Esophagus muscularis mucosa (tissue), 4 donors: ENCODE measurements at regions not wholly inside any gene's neighbourhood (a gene's known extent, or its start where the extent isn't known, plus 50 kb on each side); places are given as distances from the start of the nearest gene placed in this dataset.

Experiments used
- DNase-seq: peaks from one replicate; pipeline ENCODE4 v3.0.0-alpha.2; 2017; ENCODE audit errors: extremely low spot score
- H3K27ac ChIP-seq, 4 donors: fragments of 200-600 bp; sonication (generic); replicated peaks in 1 of 4; 1 replicate in 3 of 4; 2 replicates in 1 of 4; pipeline ENCODE4 v1.5.1; 2016 to 2019; ENCODE audit warnings: mild to moderate bottlenecking in 1 of 4
- H3K27me3 ChIP-seq, 4 donors: fragments of 200-600 bp; sonication (generic); one replicate each; pipeline versions ENCODE4 v1.5.1 to v1.6.0; 2016 to 2019
- H3K36me3 ChIP-seq, 4 donors: fragments of 200-600 bp; sonication (generic); one replicate each; pipeline ENCODE4 v1.5.1; 2016 to 2019
- H3K4me1 ChIP-seq, 4 donors: fragments of 200-600 bp; sonication (generic); one replicate each; pipeline ENCODE4 v1.5.1; 2016 to 2019
- H3K4me3 ChIP-seq, 4 donors: fragments of 200-600 bp; sonication (generic); 1 replicate in 2 of 4; 2 replicates in 2 of 4; pipeline ENCODE4 v1.5.1; 2016 to 2019; ENCODE audit warnings: mild to moderate bottlenecking in 4 of 4, moderate library complexity in 1 of 4
- H3K9me3 ChIP-seq, 4 donors: fragments of 200-600 bp; sonication (generic); 1 replicate in 3 of 4; 2 replicates in 1 of 4; pipeline ENCODE4 v1.5.1; 2016 to 2019
- CTCF ChIP-seq, 3 experiments: fragments of 200-600 bp in 2 of 3; fragments of 450-650 bp in 1 of 3; sonication (generic) in 2 of 3; IDR thresholded peaks; one replicate each; pipeline ENCODE4 v1.5.1; 2017 to 2019; ENCODE audit warnings: antibody characterized with exemption in 3 of 3, mild to moderate bottlenecking in 2 of 3, moderate library complexity in 1 of 3
- EP300 ChIP-seq: sonication (generic); formaldehyde crosslinking; IDR thresholded peaks from one replicate; pipeline ENCODE4 v1.6.1; 2017; ENCODE audit warnings: antibody characterized with exemption
- POLR2A ChIP-seq: fragments of 450-650 bp; IDR thresholded peaks from one replicate; pipeline ENCODE4 v1.6.1; 2017; ENCODE audit warnings: antibody characterized with exemption, moderate library complexity, mild to moderate bottlenecking, low read depth
- POLR2AphosphoS5 ChIP-seq, 2 donors: sonication (generic); formaldehyde crosslinking; IDR thresholded peaks; one replicate each; pipeline ENCODE4 v1.6.1; 2017; ENCODE audit warnings: antibody characterized with exemption in 2 of 2
- WGBS: methylation state at CpG from one replicate; pipeline ENCODE4 v1.1.5; 2018; 5-methylcytosine and 5-hydroxymethylcytosine counted together
- intact Hi-C: fragments of 100-400 bp; cut with DNase I; formaldehyde crosslinking; loops from one replicate; pipeline ENCODE4 v1.15.1; 2023

- no peaks in the 10 kb centered on the region for H3K36me3 ChIP-seq
- H3K27me3 ChIP-seq = no peaks in the 10 kb centered on the region
- intact Hi-C loops = no loop called here
- no peaks in the 10 kb centered on the region for H3K9me3 ChIP-seq
- WGBS = 73% methylated on average over 10 of the region's 11 CpGs
- no peak overlapping the region for H3K27ac ChIP-seq
- peaks cover 0 to 6% (median 0%) of the 10 kb centered on the region in 4 donors for H3K4me1 ChIP-seq
- TF ChIP-seq POLR2AphosphoS5 (IDR thresholded peaks at IDR 0.05) = no peak
- no peak for TF ChIP-seq POLR2A
- no peak for TF ChIP-seq CTCF (IDR thresholded peaks at IDR 0.05)
- no peak for TF ChIP-seq EP300
- no peak overlapping the region for H3K4me3 ChIP-seq
- DNase-seq = no peak
Observed at GRCh38 chr6:15872241-15873103, 209.6 kb upstream of the DTNBP1 start.

- Histone ChIP-seq H3K9me3 (no peaks in the 10 kb centered on the region), H3K27ac (no peak overlapping the region), H3K4me1 (peaks cover 0 to 6% (median 0%) of the 10 kb centered on the region in 4 donors), H3K27me3 (no peaks in the 10 kb centered on the region), H3K4me3 (no peak overlapping the region), H3K36me3 (no peaks in the 10 kb centered on the region)
- intact Hi-C loops = no loop called here
- TF ChIP-seq POLR2A = no peak
- TF ChIP-seq CTCF (IDR thresholded peaks at IDR 0.05) = no peak
- no peak for TF ChIP-seq POLR2AphosphoS5 (IDR thresholded peaks at IDR 0.05)
- TF ChIP-seq EP300 = no peak
- 96% methylated on average over 6 of the region's 6 CpGs for WGBS
- DNase-seq = no peak
Observed at GRCh38 chr6:15871276-15871675, 208.4 kb upstream of the DTNBP1 start.

- H3K9me3 ChIP-seq = no peaks in the 10 kb centered on the region
- TF ChIP-seq EP300 = no peak
- no peak for TF ChIP-seq POLR2AphosphoS5 (IDR thresholded peaks at IDR 0.05)
- TF ChIP-seq POLR2A = no peak
- no peak for DNase-seq
- no peak overlapping the region for H3K4me3 ChIP-seq
- H3K4me1 ChIP-seq = peaks cover 0 to 6% (median 0%) of the 10 kb centered on the region in 4 donors
- H3K36me3 ChIP-seq = no peaks in the 10 kb centered on the region
- no peaks in the 10 kb centered on the region for H3K27me3 ChIP-seq
- WGBS = 60% methylated on average over 3 of the region's 3 CpGs
- intact Hi-C loops = no loop called here
- peak overlapping the region in 3 of 4 donors; percentile 4 to 25 (median 23) for H3K27ac ChIP-seq
Observed at GRCh38 chr6:15870333-15871043, 207.7 kb upstream of the DTNBP1 start.

- Histone ChIP-seq H3K27ac (no peak overlapping the region), H3K4me1 (no peaks in the 10 kb centered on the region), H3K4me3 (no peak overlapping the region), H3K27me3 (no peaks in the 10 kb centered on the region), H3K36me3 (no peaks in the 10 kb centered on the region), H3K9me3 (no peaks in the 10 kb centered on the region)
- TF ChIP-seq CTCF (IDR thresholded peaks at IDR 0.05) (no peak), POLR2AphosphoS5 (IDR thresholded peaks at IDR 0.05) (no peak), EP300 (no peak), POLR2A (no peak)
- intact Hi-C loops = no loop called here
- DNase-seq = no peak
Observed at GRCh38 chr6:15864708-15865062, 201.9 kb upstream of the DTNBP1 start.

- intact Hi-C loops = no loop called here
- no peak for DNase-seq
- no peaks in the 10 kb centered on the region for H3K9me3 ChIP-seq
- TF ChIP-seq POLR2AphosphoS5 (IDR thresholded peaks at IDR 0.05) (no peak), EP300 (no peak), POLR2A (no peak), CTCF (IDR thresholded peaks at IDR 0.05) (no peak)
- WGBS = 67% methylated on average over 7 of the region's 7 CpGs
- no peaks in the 10 kb centered on the region for H3K4me1 ChIP-seq
- no peak overlapping the region for H3K4me3 ChIP-seq
- no peaks in the 10 kb centered on the region for H3K27me3 ChIP-seq
- H3K27ac ChIP-seq = no peak overlapping the region
- no peaks in the 10 kb centered on the region for H3K36me3 ChIP-seq
Observed at GRCh38 chr6:15864038-15864707, 201.3 kb upstream of the DTNBP1 start.
